K562 (cell line): ENCODE measurements at regions not wholly inside any gene's neighbourhood (a gene's known extent, or its start where the extent isn't known, plus 50 kb on each side); places are given as distances from the start of the nearest gene placed in this dataset.

Source experiments
- ARHGAP35 ChIP-seq: fragments of 450-650 bp; IDR thresholded peaks from 2 replicates; pipeline ENCODE4 v1.6.1; 2018; ENCODE audit not compliant: partially characterized antibody
- ATF1 ChIP-seq, 2 experiments: fragments of 450-650 bp in 1 of 2; IDR thresholded peaks; 2 replicates each; pipeline ENCODE4 v1.6.1; 2016; ENCODE audit warnings: missing compliant biosample characterization in 1 of 2, missing genetic modification characterization in 1 of 2
- EHMT2 ChIP-seq: fragments of 450-650 bp; IDR thresholded peaks from 2 replicates; pipeline ENCODE4 v1.6.1; 2018; ENCODE audit warnings: antibody characterized with exemption
- FOXA3 ChIP-seq, 2 experiments: fragments of 450-650 bp in 1 of 2; sonication (generic) in 1 of 2; formaldehyde crosslinking; IDR thresholded peaks in 1 of 2; conservative IDR thresholded peaks in 1 of 2; 2 replicates each; pipeline versions ENCODE4 v1.4.0 to v1.8.0; 2020 to 2022; ENCODE audit warnings: mild to moderate bottlenecking in 2 of 2, missing genetic modification reagents in 1 of 2
- GATA2 ChIP-seq: sonication (generic); formaldehyde crosslinking; IDR thresholded peaks from 2 replicates; pipeline ENCODE4 v1.4.0; 2020; ENCODE audit warnings: mild to moderate bottlenecking, missing genetic modification reagents
- NCOA4 ChIP-seq: fragments of 450-650 bp; IDR thresholded peaks from 2 replicates; pipeline ENCODE4 v1.6.1; 2018; ENCODE audit warnings: mild to moderate bottlenecking; ENCODE audit not compliant: partially characterized antibody
- NR2C2 ChIP-seq, 2 experiments: fragments of 200-800 bp in 1 of 2; sonication (Bioruptor generic) in 1 of 2; sonication (generic) in 1 of 2; formaldehyde crosslinking in 1 of 2; IDR thresholded peaks; 2 replicates each; pipeline versions ENCODE4 v1.6.1 to v1.8.0; 2016 to 2022; ENCODE audit warnings: mild to moderate bottlenecking in 1 of 2, missing compliant biosample characterization in 1 of 2, missing genetic modification characterization in 1 of 2, missing genetic modification reagents in 1 of 2
- PHB ChIP-seq: fragments of 250-450 bp; sonication (Bioruptor Pico); IDR thresholded peaks from 2 replicates; pipeline ENCODE4 v1.5.0; 2021
- POU5F1 ChIP-seq: fragments of 150-350 bp; IDR thresholded peaks from 2 replicates; pipeline ENCODE4 v1.6.1; 2014; ENCODE audit warnings: borderline replicate concordance, low read length, low read depth, mild to moderate bottlenecking; ENCODE audit not compliant: partially characterized antibody
- RAD21 ChIP-seq, 2 experiments: fragments of 250-450 bp in 1 of 2; fragments of 450-650 bp in 1 of 2; sonication (Bioruptor Pico) in 1 of 2; formaldehyde crosslinking in 1 of 2; IDR thresholded peaks in 1 of 2; conservative IDR thresholded peaks in 1 of 2; 2 replicates each; pipeline versions ENCODE4 v1.4.0 to v1.8.0; 2020 to 2022; ENCODE audit warnings: mild to moderate bottlenecking in 2 of 2, moderate library complexity in 1 of 2
- SMARCA4 ChIP-seq: fragments of 450-650 bp; IDR thresholded peaks from 2 replicates; pipeline ENCODE4 v1.6.1; 2016
- SMC3 ChIP-seq: conservative IDR thresholded peaks from 2 replicates; pipeline ENCODE4 v1.6.1; 2011; ENCODE audit warnings: low read depth, low read length, improper control_type of control experiment; ENCODE audit not compliant: insufficient read depth
- TSC22D4 ChIP-seq: fragments of 450-650 bp; IDR thresholded peaks from 2 replicates; pipeline ENCODE4 v1.6.1; 2016; ENCODE audit warnings: missing genetic modification characterization, missing biosample characterization, control low read depth
- WHSC1 ChIP-seq: IDR thresholded peaks from one replicate; pipeline ENCODE4 v1.6.1; 2012; ENCODE audit warnings: low read length, control low read depth, inconsistent platforms
- ZNF77 ChIP-seq: fragments of 250-450 bp; sonication (Bioruptor Pico); IDR thresholded peaks from 2 replicates; pipeline ENCODE4 v1.5.0; 2020
- TF ChIP-seq, protein P1 (sequence below), 2 experiments: fragments of 150-350 bp in 1 of 2; IDR thresholded peaks; 2 replicates each; pipeline ENCODE4 v1.6.1; 2012 to 2016; ENCODE audit warnings: low read depth in 2 of 2, low read length in 2 of 2, mild to moderate bottlenecking in 1 of 2, moderate library complexity in 1 of 2
- TF ChIP-seq, protein P2 (sequence below): fragments of 250-450 bp; sonication (Bioruptor Pico); IDR thresholded peaks from 2 replicates; pipeline ENCODE4 v1.8.0; 2022; ENCODE audit warnings: moderate library complexity, mild to moderate bottlenecking, inconsistent platforms
- TF ChIP-seq, protein P3 (sequence below): fragments of 450-650 bp; IDR thresholded peaks from one replicate; pipeline ENCODE4 v1.6.1; 2018; ENCODE audit warnings: mild to moderate bottlenecking, moderate library complexity; ENCODE audit not compliant: partially characterized antibody

DNA sequence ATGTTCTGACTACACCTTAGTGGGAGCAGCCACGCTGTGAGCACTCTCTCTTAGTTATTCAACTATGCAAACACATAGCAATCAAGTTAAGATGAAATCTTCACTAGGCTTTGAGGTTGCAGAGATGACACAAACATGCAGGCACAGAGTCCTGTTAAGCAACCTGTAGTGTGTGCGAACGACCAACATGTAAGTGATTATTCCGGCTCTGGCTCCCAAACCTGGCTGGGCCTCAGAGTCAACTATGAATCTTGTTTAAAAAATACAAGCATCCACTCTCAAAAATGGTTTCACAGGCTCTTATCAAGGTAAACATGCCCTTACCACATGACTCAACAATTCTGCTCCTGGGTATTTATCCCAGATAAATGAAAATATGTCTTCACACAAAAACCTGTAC lies 91.4 kb downstream of the IRS2 start (continued):
- TF ChIP-seq, protein P1, sequence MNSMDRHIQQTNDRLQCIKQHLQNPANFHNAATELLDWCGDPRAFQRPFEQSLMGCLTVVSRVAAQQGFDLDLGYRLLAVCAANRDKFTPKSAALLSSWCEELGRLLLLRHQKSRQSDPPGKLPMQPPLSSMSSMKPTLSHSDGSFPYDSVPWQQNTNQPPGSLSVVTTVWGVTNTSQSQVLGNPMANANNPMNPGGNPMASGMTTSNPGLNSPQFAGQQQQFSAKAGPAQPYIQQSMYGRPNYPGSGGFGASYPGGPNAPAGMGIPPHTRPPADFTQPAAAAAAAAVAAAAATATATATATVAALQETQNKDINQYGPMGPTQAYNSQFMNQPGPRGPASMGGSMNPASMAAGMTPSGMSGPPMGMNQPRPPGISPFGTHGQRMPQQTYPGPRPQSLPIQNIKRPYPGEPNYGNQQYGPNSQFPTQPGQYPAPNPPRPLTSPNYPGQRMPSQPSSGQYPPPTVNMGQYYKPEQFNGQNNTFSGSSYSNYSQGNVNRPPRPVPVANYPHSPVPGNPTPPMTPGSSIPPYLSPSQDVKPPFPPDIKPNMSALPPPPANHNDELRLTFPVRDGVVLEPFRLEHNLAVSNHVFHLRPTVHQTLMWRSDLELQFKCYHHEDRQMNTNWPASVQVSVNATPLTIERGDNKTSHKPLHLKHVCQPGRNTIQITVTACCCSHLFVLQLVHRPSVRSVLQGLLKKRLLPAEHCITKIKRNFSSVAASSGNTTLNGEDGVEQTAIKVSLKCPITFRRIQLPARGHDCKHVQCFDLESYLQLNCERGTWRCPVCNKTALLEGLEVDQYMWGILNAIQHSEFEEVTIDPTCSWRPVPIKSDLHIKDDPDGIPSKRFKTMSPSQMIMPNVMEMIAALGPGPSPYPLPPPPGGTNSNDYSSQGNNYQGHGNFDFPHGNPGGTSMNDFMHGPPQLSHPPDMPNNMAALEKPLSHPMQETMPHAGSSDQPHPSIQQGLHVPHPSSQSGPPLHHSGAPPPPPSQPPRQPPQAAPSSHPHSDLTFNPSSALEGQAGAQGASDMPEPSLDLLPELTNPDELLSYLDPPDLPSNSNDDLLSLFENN (IDR thresholded peaks at IDR 0.05; ENCODE audit: low read depth in 2 of 2, low read length in 2 of 2): no peak
- TF ChIP-seq ZNF77 (CRISPR knock-in tag): no peak
- no peak for TF ChIP-seq GATA2
- no peak for TF ChIP-seq EHMT2
- TF ChIP-seq NCOA4: no peak
- no peak for TF ChIP-seq ARHGAP35
- no peak for TF ChIP-seq WHSC1
- TF ChIP-seq PHB (CRISPR knock-in tag): no peak
- no peak for TF ChIP-seq TSC22D4 (tag)
- TF ChIP-seq, protein P2, sequence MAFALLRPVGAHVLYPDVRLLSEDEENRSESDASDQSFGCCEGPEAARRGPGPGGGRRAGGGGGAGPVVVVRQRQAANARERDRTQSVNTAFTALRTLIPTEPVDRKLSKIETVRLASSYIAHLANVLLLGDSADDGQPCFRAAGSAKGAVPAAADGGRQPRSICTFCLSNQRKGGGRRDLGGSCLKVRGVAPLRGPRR (CRISPR knock-in tag): no peak
- TF ChIP-seq RAD21 (CRISPR knock-in tag; conservative IDR thresholded peaks at IDR 0.05 in 1 of 2, IDR thresholded peaks at IDR 0.05 in 1 of 2): no peak
- TF ChIP-seq SMARCA4: peak; percentile 38; the same call in 1 of the 2 replicates
- TF ChIP-seq POU5F1: no peak
- no peak for TF ChIP-seq ATF1 (CRISPR knock-in tag; IDR thresholded peaks at IDR 0.05)
- no peak for TF ChIP-seq ATF1 (tag; IDR thresholded peaks at IDR 0.05)
- no peak for TF ChIP-seq NR2C2 (CRISPR knock-in tag; IDR thresholded peaks at IDR 0.05)
- TF ChIP-seq NR2C2 (tag; IDR thresholded peaks at IDR 0.05): no peak
- TF ChIP-seq, protein P3, sequence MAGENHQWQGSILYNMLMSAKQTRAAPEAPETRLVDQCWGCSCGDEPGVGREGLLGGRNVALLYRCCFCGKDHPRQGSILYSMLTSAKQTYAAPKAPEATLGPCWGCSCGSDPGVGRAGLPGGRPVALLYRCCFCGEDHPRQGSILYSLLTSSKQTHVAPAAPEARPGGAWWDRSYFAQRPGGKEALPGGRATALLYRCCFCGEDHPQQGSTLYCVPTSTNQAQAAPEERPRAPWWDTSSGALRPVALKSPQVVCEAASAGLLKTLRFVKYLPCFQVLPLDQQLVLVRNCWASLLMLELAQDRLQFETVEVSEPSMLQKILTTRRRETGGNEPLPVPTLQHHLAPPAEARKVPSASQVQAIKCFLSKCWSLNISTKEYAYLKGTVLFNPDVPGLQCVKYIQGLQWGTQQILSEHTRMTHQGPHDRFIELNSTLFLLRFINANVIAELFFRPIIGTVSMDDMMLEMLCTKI: no peak
- TF ChIP-seq SMC3: no peak
- TF ChIP-seq FOXA3 (CRISPR knock-in tag; conservative IDR thresholded peaks at IDR 0.05 in 1 of 2, IDR thresholded peaks at IDR 0.05 in 1 of 2): peak in 1 of 2 experiments; percentile 41; a peak in 2 of 4 replicates
